A549 (cell line): ENCODE measurements at regions not wholly inside any gene's neighbourhood (a gene's known extent, or its start where the extent isn't known, plus 50 kb on each side); places are given as distances from the start of the nearest gene placed in this dataset.
A peak's percentile ranks its signal among the peaks of the same experiment; 100 is the strongest.

Experiments used
- ATAC-seq, 2 experiments: fragments of 200-7000 bp in 1 of 2; fragments of >200 bp in 1 of 2; cut with Nextera tagmentation in 1 of 2; cut with Tn5 transposase in 1 of 2; 3 replicates each; pipeline versions ENCODE4 v1.8.0 to v1.9.1; 2018 to 2020; ENCODE audit warnings: mild to moderate bottlenecking in 1 of 2, moderate library complexity in 1 of 2
- CTCF ChIA-PET: fragments of 300-600 bp; sonication (Branson Sonifier 250); formaldehyde crosslinking; extraction: SDS; loops from one replicate; lab custom pipeline; 2021; ENCODE audit warnings: antibody characterized with exemption, inconsistent platforms; lab: Yijun Ruan, JAX
- POLR2A ChIA-PET: fragments of 350-600 bp; formaldehyde crosslinking; extraction: SDS; loops from one replicate; lab custom pipeline; 2021; ENCODE audit warnings: antibody characterized with exemption, inconsistent platforms; lab: Yijun Ruan, JAX
- DNase-seq, 2 experiments: peaks; one replicate each; pipeline versions ENCODE4 v3.0.0 to v3.0.0-alpha.2; 2011 to 2016; ENCODE audit warnings: low read depth in 1 of 2, low spot score in 1 of 2
- FAIRE-seq: peaks from 2 replicates; lab custom pipeline; 2011; peaks lifted over from hg19 to GRCh38; lab: Jason Lieb, UNC
- H3K27ac ChIP-seq, 2 experiments: fragments of >200 bp; sonication (Bioruptor Twin); formaldehyde crosslinking; 3 replicates each; pipeline ENCODE4 v1.5.1; 2016 to 2017
- H3K4me1 ChIP-seq: fragments of >200 bp; sonication (Bioruptor Twin); formaldehyde crosslinking; 3 replicates; pipeline ENCODE4 v1.6.1; 2016
- H3K4me2 ChIP-seq: fragments of >200 bp; sonication (Bioruptor Twin); formaldehyde crosslinking; 3 replicates; pipeline ENCODE4 v1.6.1; 2016
- H3K4me3 ChIP-seq: fragments of >200 bp; sonication (Bioruptor Twin); formaldehyde crosslinking; 3 replicates; pipeline ENCODE4 v1.5.1; 2016
- H3K9me3 ChIP-seq: fragments of >200 bp; sonication (Bioruptor Twin); formaldehyde crosslinking; 3 replicates; pipeline ENCODE4 v1.6.1; 2016
- CBX2 ChIP-seq: fragments of 200-600 bp; sonication (generic); IDR thresholded peaks from 2 replicates; pipeline ENCODE4 v1.6.1; 2016; ENCODE audit warnings: low read depth, mild to moderate bottlenecking, borderline replicate concordance
- CEBPB ChIP-seq, 2 experiments: fragments of >200 bp in 1 of 2; sonication (Bioruptor Twin) in 1 of 2; formaldehyde crosslinking in 1 of 2; IDR thresholded peaks; 2 replicates each; pipeline ENCODE4 v1.6.1; 2012 to 2016
- EP300 ChIP-seq, 2 experiments: fragments of >200 bp; sonication (Bioruptor Twin); formaldehyde crosslinking; IDR thresholded peaks; 2 replicates in 1 of 2; 3 replicates in 1 of 2; pipeline ENCODE4 v1.6.1; 2016 to 2017
- HOXA7 ChIP-seq: fragments of 250-450 bp; sonication (Bioruptor Pico); IDR thresholded peaks from 2 replicates; pipeline ENCODE4 v1.5.0; 2020; ENCODE audit warnings: mild to moderate bottlenecking, moderate library complexity
- HOXB13 ChIP-seq: fragments of 250-450 bp; sonication (Bioruptor Pico); IDR thresholded peaks from 2 replicates; pipeline ENCODE4 v1.5.0; 2020; ENCODE audit warnings: low read depth, mild to moderate bottlenecking, moderate library complexity
- JUNB ChIP-seq: fragments of >200 bp; sonication (Bioruptor Twin); formaldehyde crosslinking; IDR thresholded peaks from 2 replicates; pipeline ENCODE4 v1.6.1; 2016
- MAFK ChIP-seq: fragments of 450-650 bp; IDR thresholded peaks from 2 replicates; pipeline ENCODE4 v1.6.1; 2014; ENCODE audit not compliant: partially characterized antibody
- NR3C1 ChIP-seq: fragments of >200 bp; sonication (Bioruptor Twin); formaldehyde crosslinking; IDR thresholded peaks from 3 replicates; pipeline ENCODE4 v1.6.1; 2017
- RARB ChIP-seq: fragments of 250-450 bp; sonication (Bioruptor Pico); IDR thresholded peaks from 2 replicates; pipeline ENCODE4 v1.8.0; 2021; ENCODE audit warnings: mild to moderate bottlenecking, moderate library complexity
- RCOR1 ChIP-seq: fragments of 150-350 bp; IDR thresholded peaks from 2 replicates; pipeline ENCODE4 v1.6.1; 2014; ENCODE audit warnings: antibody characterized with exemption, low read length, low read depth
- SMC3 ChIP-seq: fragments of >200 bp; sonication (Bioruptor Twin); formaldehyde crosslinking; IDR thresholded peaks from 3 replicates; pipeline ENCODE4 v1.6.1; 2018; ENCODE audit warnings: inconsistent platforms
- WGBS: methylation state at CpG from one replicate; pipeline ENCODE4 v1.1.6; 2017; ENCODE audit errors: missing lambda C conversion rate; 5-methylcytosine and 5-hydroxymethylcytosine counted together
- TF ChIP-seq, protein P1 (sequence below): fragments of 150-350 bp; IDR thresholded peaks from 2 replicates; pipeline ENCODE4 v1.6.1; 2014; ENCODE audit warnings: low read depth, mild to moderate bottlenecking, low read length
- TF ChIP-seq, protein P2 (sequence below): fragments of 250-450 bp; sonication (Bioruptor Pico); IDR thresholded peaks from 2 replicates; pipeline ENCODE4 v1.5.0; 2021; ENCODE audit warnings: mild to moderate bottlenecking, moderate library complexity, borderline replicate concordance
- TF ChIP-seq, protein P3 (sequence below): fragments of >200 bp; sonication (Bioruptor Twin); formaldehyde crosslinking; IDR thresholded peaks from 3 replicates; pipeline ENCODE4 v1.6.1; 2016
- TF ChIP-seq, protein P4 (sequence below): fragments of 250-450 bp; sonication (Bioruptor Pico); IDR thresholded peaks from 2 replicates; pipeline ENCODE4 v1.5.0; 2020; ENCODE audit warnings: low read depth, mild to moderate bottlenecking, moderate library complexity

DNA sequence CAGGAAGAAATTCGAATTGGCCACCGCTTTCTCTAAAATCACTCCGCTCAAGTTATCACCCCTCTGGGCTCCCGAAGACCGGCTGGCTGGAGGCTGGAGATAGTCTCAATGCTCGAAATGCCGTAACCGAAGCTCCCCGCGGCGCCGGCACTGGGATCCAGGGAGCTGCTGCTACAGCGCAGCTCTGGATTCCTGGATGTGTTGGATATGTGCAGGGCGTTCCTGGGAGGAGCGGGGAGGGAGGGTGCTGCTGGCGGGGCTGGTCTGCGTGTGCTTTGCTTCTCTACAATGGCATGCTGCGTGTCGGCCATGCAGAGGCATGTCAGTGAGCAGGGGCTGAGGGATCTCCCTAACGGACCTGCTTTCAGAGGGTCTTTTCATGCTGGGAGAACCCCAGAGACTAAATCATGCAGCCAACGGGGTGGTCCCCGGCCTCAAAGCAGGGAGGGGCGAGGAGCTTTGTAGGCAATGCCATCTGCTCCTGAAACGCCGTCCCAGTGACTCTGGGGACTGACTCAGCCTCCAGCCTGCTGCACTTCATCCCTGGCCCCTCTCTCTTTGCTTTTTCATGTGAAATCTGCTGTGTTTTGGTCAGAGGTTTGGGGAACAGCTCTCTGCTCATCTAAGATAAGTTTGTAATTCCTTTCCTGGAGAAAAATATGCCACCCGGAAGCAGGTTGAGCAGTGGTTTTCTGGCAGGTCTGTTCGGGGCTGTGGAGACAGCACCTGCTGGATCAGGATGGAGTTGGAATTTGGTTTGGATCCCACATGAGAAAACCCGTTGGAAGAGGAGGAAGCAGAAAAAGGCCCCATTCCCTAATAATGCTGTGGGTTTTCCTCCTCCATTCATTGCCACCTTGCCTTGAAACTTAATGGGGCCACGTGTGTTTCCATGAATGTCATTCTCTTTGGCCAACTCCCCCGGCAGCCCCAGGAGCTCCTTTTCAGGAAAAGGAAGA, 311.4 kb downstream of the SEC14L1 start:
- H3K4me3 ChIP-seq = no peak overlapping the region
- H3K4me1 ChIP-seq = peaks cover 22% of the 10 kb centered on the region
- CTCF ChIA-PET = interaction anchor here (0.7 to 10.5 kb wide), 8 partner anchors 7 to 127 kb away, joined by 3 to 111 read pairs (median 4); no protein-coding TSS in a partner anchor
- no peak overlapping the region for H3K27ac ChIP-seq
- no peaks in the 10 kb centered on the region for H3K9me3 ChIP-seq
- POLR2A ChIA-PET = no interaction called here
- no peak for ATAC-seq
- no peak for DNase-seq
- WGBS = 88% methylated on average over 30 of the region's 30 CpGs
- no peak overlapping the region for H3K4me2 ChIP-seq
- FAIRE-seq = no peak
- TF ChIP-seq, protein P1, sequence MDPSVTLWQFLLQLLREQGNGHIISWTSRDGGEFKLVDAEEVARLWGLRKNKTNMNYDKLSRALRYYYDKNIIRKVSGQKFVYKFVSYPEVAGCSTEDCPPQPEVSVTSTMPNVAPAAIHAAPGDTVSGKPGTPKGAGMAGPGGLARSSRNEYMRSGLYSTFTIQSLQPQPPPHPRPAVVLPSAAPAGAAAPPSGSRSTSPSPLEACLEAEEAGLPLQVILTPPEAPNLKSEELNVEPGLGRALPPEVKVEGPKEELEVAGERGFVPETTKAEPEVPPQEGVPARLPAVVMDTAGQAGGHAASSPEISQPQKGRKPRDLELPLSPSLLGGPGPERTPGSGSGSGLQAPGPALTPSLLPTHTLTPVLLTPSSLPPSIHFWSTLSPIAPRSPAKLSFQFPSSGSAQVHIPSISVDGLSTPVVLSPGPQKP = no peak
- TF ChIP-seq RCOR1 = no peak
- TF ChIP-seq CBX2 = no peak
- no peak for TF ChIP-seq RARB (CRISPR knock-in tag)
- TF ChIP-seq EP300 (IDR thresholded peaks at IDR 0.05) = no peak
- TF ChIP-seq, protein P2, sequence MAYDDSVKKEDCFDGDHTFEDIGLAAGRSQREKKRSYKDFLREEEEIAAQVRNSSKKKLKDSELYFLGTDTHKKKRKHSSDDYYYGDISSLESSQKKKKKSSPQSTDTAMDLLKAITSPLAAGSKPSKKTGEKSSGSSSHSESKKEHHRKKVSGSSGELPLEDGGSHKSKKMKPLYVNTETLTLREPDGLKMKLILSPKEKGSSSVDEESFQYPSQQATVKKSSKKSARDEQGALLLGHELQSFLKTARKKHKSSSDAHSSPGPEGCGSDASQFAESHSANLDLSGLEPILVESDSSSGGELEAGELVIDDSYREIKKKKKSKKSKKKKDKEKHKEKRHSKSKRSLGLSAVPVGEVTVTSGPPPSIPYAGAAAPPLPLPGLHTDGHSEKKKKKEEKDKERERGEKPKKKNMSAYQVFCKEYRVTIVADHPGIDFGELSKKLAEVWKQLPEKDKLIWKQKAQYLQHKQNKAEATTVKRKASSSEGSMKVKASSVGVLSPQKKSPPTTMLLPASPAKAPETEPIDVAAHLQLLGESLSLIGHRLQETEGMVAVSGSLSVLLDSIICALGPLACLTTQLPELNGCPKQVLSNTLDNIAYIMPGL = no peak
- no peak for TF ChIP-seq JUNB
- no peak for TF ChIP-seq NR3C1
- no peak for TF ChIP-seq HOXA7 (CRISPR knock-in tag)
- TF ChIP-seq, protein P3, sequence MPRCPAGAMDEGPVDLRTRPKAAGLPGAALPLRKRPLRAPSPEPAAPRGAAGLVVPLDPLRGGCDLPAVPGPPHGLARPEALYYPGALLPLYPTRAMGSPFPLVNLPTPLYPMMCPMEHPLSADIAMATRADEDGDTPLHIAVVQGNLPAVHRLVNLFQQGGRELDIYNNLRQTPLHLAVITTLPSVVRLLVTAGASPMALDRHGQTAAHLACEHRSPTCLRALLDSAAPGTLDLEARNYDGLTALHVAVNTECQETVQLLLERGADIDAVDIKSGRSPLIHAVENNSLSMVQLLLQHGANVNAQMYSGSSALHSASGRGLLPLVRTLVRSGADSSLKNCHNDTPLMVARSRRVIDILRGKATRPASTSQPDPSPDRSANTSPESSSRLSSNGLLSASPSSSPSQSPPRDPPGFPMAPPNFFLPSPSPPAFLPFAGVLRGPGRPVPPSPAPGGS = no peak
- no peak for TF ChIP-seq HOXB13 (CRISPR knock-in tag)

DNA sequence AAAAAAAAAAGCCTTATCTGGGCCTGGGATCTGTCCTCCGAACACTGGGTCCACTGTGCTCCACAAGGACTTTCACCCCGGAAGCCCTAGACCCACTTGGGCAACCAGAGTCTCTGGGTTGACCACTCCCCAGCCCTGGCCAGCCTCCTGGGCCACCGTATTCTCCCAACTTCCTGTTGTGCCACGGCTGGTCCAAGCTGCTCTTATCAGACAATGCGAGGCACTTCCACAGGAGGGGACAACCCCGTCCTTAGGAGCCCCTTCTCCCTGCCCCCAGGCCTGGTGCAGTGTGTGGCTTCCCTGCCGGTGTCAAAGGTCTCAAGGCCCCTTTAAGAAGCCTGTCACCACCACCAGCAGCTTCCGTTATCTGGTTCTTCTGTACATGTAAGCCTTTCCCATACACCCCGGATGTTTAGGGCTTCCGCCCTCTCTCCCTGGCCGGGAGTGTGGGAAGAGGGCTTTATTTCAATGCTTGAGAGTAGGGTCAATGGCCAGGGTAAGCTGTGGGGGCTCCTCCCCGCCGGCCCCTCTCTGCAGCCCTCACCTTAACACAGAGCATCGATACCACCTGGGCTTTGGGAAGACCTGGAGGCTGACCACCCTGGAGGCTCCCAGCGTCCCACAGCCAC, 313.0 kb downstream of the SEC14L1 start:
- POLR2A ChIA-PET = no interaction called here
- DNase-seq = no peak
- Histone ChIP-seq H3K4me1 (peaks cover 22% of the 10 kb centered on the region), H3K9me3 (no peaks in the 10 kb centered on the region), H3K27ac (peak overlapping the region in 1 of 2 experiments; percentile 27; a peak in 1 of 6 replicates), H3K4me2 (no peak overlapping the region), H3K4me3 (no peak overlapping the region)
- no peak for TF ChIP-seq MAFK
- TF ChIP-seq, protein P2 = no peak
- no peak for TF ChIP-seq CEBPB (IDR thresholded peaks at IDR 0.05)
- TF ChIP-seq, protein P4, sequence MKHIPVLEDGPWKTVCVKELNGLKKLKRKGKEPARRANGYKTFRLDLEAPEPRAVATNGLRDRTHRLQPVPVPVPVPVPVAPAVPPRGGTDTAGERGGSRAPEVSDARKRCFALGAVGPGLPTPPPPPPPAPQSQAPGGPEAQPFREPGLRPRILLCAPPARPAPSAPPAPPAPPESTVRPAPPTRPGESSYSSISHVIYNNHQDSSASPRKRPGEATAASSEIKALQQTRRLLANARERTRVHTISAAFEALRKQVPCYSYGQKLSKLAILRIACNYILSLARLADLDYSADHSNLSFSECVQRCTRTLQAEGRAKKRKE = no peak
- TF ChIP-seq SMC3 = no peak
- CTCF ChIA-PET = interaction anchor here (1.0 to 2.5 kb wide), 7 partner anchors 9 to 123 kb away, joined by 3 to 8 read pairs (median 6); no protein-coding TSS in a partner anchor
- ATAC-seq = no peak
- FAIRE-seq = no peak
- WGBS = 92% methylated on average over 15 of the region's 15 CpGs
